NB4 (cell line): ENCODE measurements at regions not wholly inside any gene's neighbourhood (a gene's known extent, or its start where the extent isn't known, plus 50 kb on each side); places are given as distances from the start of the nearest gene placed in this dataset.

Experiments
- MYC ChIP-seq: IDR thresholded peaks from 2 replicates; pipeline ENCODE4 v1.6.1; 2011; ENCODE audit warnings: low read depth, low read length
- TF ChIP-seq, protein P1 (sequence below): IDR thresholded peaks from one replicate; pipeline ENCODE4 v1.5.1; 2012; ENCODE audit warnings: low read depth, low read length

DNA sequence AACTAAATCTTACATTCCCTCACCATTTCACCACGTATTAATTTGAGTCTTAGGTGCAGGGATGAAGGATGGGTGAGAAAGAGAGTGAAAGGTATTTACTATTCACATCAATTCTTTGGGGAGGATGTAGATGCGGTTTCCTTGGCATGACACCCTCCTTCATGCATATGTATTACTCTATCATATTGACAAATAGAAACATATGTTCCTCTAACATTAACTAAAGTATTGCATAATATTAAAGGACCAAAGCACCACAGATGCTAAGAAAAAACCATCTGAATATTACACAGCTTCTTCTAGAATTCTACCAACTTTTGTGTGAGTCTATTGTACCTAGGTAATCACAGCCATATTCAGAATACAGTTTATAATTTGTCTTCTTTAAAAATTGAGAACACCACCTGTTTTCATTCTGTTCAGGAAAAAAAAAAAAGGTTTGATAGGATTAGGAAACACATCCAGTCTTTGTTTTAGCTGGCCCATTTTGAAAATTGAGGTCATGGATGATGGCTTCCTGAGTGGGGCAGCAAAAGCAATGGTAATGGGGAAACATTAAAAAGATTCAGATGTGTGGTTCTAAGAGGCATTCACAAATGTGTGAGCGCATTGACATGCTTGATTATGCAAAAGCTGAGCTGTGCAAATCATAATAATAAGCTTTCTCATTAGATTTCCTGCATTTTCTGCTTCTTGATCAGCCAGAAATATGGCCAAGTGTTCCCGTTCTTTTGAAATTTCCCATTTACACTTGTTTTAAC, 1011.5 kb upstream of the NUDT12 start:
- TF ChIP-seq, protein P1, sequence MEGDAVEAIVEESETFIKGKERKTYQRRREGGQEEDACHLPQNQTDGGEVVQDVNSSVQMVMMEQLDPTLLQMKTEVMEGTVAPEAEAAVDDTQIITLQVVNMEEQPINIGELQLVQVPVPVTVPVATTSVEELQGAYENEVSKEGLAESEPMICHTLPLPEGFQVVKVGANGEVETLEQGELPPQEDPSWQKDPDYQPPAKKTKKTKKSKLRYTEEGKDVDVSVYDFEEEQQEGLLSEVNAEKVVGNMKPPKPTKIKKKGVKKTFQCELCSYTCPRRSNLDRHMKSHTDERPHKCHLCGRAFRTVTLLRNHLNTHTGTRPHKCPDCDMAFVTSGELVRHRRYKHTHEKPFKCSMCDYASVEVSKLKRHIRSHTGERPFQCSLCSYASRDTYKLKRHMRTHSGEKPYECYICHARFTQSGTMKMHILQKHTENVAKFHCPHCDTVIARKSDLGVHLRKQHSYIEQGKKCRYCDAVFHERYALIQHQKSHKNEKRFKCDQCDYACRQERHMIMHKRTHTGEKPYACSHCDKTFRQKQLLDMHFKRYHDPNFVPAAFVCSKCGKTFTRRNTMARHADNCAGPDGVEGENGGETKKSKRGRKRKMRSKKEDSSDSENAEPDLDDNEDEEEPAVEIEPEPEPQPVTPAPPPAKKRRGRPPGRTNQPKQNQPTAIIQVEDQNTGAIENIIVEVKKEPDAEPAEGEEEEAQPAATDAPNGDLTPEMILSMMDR: no peak
- TF ChIP-seq MYC: no peak
